WERI-Rb-1 (cell line): ENCODE measurements at regions not wholly inside any gene's neighbourhood (a gene's known extent, or its start where the extent isn't known, plus 50 kb on each side); places are given as distances from the start of the nearest gene placed in this dataset.
"Not testable (repeated sequence)": the region's sequence is repeated elsewhere in the genome, so short reads cannot be mapped to it uniquely, and the experiment has no call there.

Source experiments
- DNase-seq: peaks from one replicate; pipeline ENCODE4 v3.0.0-alpha.2; 2020
- H3K27ac ChIP-seq: fragments of 250-450 bp; sonication (Bioruptor Pico); 2 replicates; pipeline ENCODE4 v1.5.1; 2020; ENCODE audit warnings: mild to moderate bottlenecking, moderate library complexity
- H3K27me3 ChIP-seq: fragments of 250-450 bp; sonication (Bioruptor Pico); 2 replicates; pipeline ENCODE4 v1.5.1; 2021; ENCODE audit warnings: mild to moderate bottlenecking, low read depth, moderate library complexity; ENCODE audit not compliant: insufficient read depth, severe bottlenecking
- H3K36me3 ChIP-seq: fragments of 250-450 bp; sonication (Bioruptor Pico); 2 replicates; pipeline ENCODE4 v1.5.1; 2020; ENCODE audit warnings: mild to moderate bottlenecking, moderate library complexity
- H3K4me3 ChIP-seq: 2 replicates; pipeline ENCODE4 v1.5.1; 2011; ENCODE audit warnings: low read depth, mild to moderate bottlenecking, control low read depth, low read length
- H3K9me3 ChIP-seq: fragments of 250-450 bp; sonication (Bioruptor Pico); 2 replicates; pipeline ENCODE4 v1.5.1; 2021; ENCODE audit warnings: mild to moderate bottlenecking, moderate library complexity; ENCODE audit not compliant: severe bottlenecking
- CTCF ChIP-seq: IDR thresholded peaks from 2 replicates; pipeline ENCODE4 v1.5.1; 2011; ENCODE audit warnings: low read depth, mild to moderate bottlenecking, control low read depth, inconsistent platforms, low read length

- Histone ChIP-seq H3K4me3 (no peak overlapping the region), H3K9me3 (no peaks in the 10 kb centered on the region)
Observed at GRCh38 chr4:186392017-186392416, 126.0 kb downstream of the F11 start.

GRCh38 chr4:186384328-186384727 lies 118.3 kb downstream of the F11 start:
- H3K9me3 ChIP-seq, H3K27ac ChIP-seq, H3K36me3 ChIP-seq, DNase-seq, H3K4me3 ChIP-seq: not testable (repeated sequence)
- H3K27me3 ChIP-seq: peaks cover 68% of the 10 kb centered on the region

More at GRCh38 chr4:186392017-186392416, 126.0 kb downstream of the F11 start:
- Histone ChIP-seq H3K36me3 (no peaks in the 10 kb centered on the region), H3K27ac (no peak overlapping the region), H3K27me3 (peaks cover 86% of the 10 kb centered on the region)
- DNase-seq: no peak
- no peak for TF ChIP-seq CTCF

- no peak overlapping the region for H3K27ac ChIP-seq
- H3K36me3 ChIP-seq: no peaks in the 10 kb centered on the region
- no peak for DNase-seq
- TF ChIP-seq CTCF: no peak
- peaks cover 54% of the 10 kb centered on the region for H3K27me3 ChIP-seq
- H3K9me3 ChIP-seq: peaks cover 16% of the 10 kb centered on the region
- H3K4me3 ChIP-seq: no peak overlapping the region
Observed at GRCh38 chr4:186368281-186368680, 102.3 kb downstream of the F11 start.

GRCh38 chr4:186366326-186366725 lies 100.3 kb downstream of the F11 start:
- TF ChIP-seq CTCF: no peak
- no peak overlapping the region for H3K4me3 ChIP-seq
- H3K9me3 ChIP-seq: peaks cover 23% of the 10 kb centered on the region

GRCh38 chr4:186363038-186363437 lies 97.0 kb downstream of the F11 start:
- TF ChIP-seq CTCF: peak; percentile 35; the same call in 1 of the 2 replicates
- H3K27ac ChIP-seq, H3K4me3 ChIP-seq, H3K36me3 ChIP-seq: not testable (repeated sequence)
- peaks cover 23% of the 10 kb centered on the region for H3K9me3 ChIP-seq
- H3K27me3 ChIP-seq: peaks cover 59% of the 10 kb centered on the region
- peak; percentile 14 for DNase-seq

More at GRCh38 chr4:186366326-186366725, 100.3 kb downstream of the F11 start:
- peaks cover 50% of the 10 kb centered on the region for H3K27me3 ChIP-seq
- DNase-seq: no peak
- H3K27ac ChIP-seq: no peak overlapping the region
- H3K36me3 ChIP-seq: no peaks in the 10 kb centered on the region

- H3K27me3 ChIP-seq: peaks cover 54% of the 10 kb centered on the region
- no peak overlapping the region for H3K4me3 ChIP-seq
- H3K27ac ChIP-seq: no peak overlapping the region
- H3K36me3 ChIP-seq: no peaks in the 10 kb centered on the region
- DNase-seq: no peak
- H3K9me3 ChIP-seq: peaks cover 19% of the 10 kb centered on the region
- no peak for TF ChIP-seq CTCF
Observed at GRCh38 chr4:186360551-186360950, 94.6 kb downstream of the F11 start.
